B cell (primary cell): ENCODE measurements at regions not wholly inside any gene's neighbourhood (a gene's known extent, or its start where the extent isn't known, plus 50 kb on each side); places are given as distances from the start of the nearest gene placed in this dataset.

Experiments
- ATAC-seq: fragments of 200-7000 bp; cut with Tn5 transposase; one replicate; pipeline ENCODE4 v1.10.0; 2021; ENCODE audit warnings: low read depth, mild to moderate bottlenecking, moderate number of reproducible peaks, moderate library complexity
- CTCF ChIA-PET: fragments of 350-600 bp; sonication (Branson Sonifier 250); formaldehyde crosslinking; loops from one replicate; lab custom pipeline; 2021; ENCODE audit warnings: antibody characterized with exemption, inconsistent platforms; lab: Charles Lee
- POLR2A ChIA-PET: fragments of 350-600 bp; sonication (Branson Sonifier 250); formaldehyde crosslinking; loops from one replicate; lab custom pipeline; 2021; ENCODE audit warnings: antibody characterized with exemption; lab: Charles Lee
- DNase-seq: peaks from one replicate; pipeline ENCODE4 v3.0.0; 2013
- H2AFZ ChIP-seq: 2 replicates; pipeline ENCODE4 v1.6.1; 2012; ENCODE audit warnings: mild to moderate bottlenecking, low read depth, low read length; ENCODE audit not compliant: insufficient read depth, poor library complexity, severe bottlenecking
- H3K27ac ChIP-seq, 2 donors: 1 replicate in 1 of 2; 2 replicates in 1 of 2; pipeline ENCODE4 v1.5.1; 2012 to 2013; ENCODE audit warnings: low read length in 2 of 2, mild to moderate bottlenecking in 2 of 2, moderate library complexity in 1 of 2
- H3K27me3 ChIP-seq, 4 experiments: fragments of 200-600 bp in 1 of 4; sonication (generic) in 1 of 4; replicated peaks in 1 of 4; 1 replicate in 2 of 4; 2 replicates in 2 of 4; pipeline versions ENCODE4 v1.6.1 to v1.7.0; 2013 to 2016; ENCODE audit warnings: low read length in 3 of 4, mild to moderate bottlenecking in 2 of 4, mixed read lengths in 1 of 4, moderate library complexity in 1 of 4; ENCODE audit not compliant: insufficient read depth in 4 of 4, control insufficient read depth in 3 of 4; ENCODE audit errors: control extremely low read depth in 1 of 4
- H3K36me3 ChIP-seq, 2 experiments: replicated peaks in 1 of 2; 1 replicate in 1 of 2; 2 replicates in 1 of 2; pipeline versions ENCODE4 v1.6.1 to v1.7.1; 2013; ENCODE audit warnings: low read length in 1 of 2; ENCODE audit not compliant: insufficient read depth in 2 of 2, control insufficient read depth in 1 of 2; ENCODE audit errors: control extremely low read depth in 1 of 2, extremely low read depth in 1 of 2
- H3K4me1 ChIP-seq, 2 donors: fragments of 200-600 bp in 1 of 2; sonication (generic) in 1 of 2; 1 replicate in 1 of 2; 2 replicates in 1 of 2; pipeline versions ENCODE4 v1.5.1 to v1.6.1; 2013 to 2017; ENCODE audit warnings: low read length in 2 of 2; ENCODE audit not compliant: control insufficient read depth in 2 of 2, insufficient read depth in 2 of 2
- H3K4me2 ChIP-seq: replicated peaks from 2 replicates; pipeline ENCODE3; 2012; ENCODE audit warnings: mild to moderate bottlenecking, low read depth, low read length; ENCODE audit not compliant: poor library complexity, severe bottlenecking
- H3K4me3 ChIP-seq, 5 experiments: fragments of 200-600 bp in 1 of 5; sonication (generic) in 1 of 5; 1 replicate in 3 of 5; 2 replicates in 2 of 5; pipeline versions ENCODE4 v1.5.1 to v1.7.0; 2011 to 2016; ENCODE audit warnings: low read length in 4 of 5, mild to moderate bottlenecking in 4 of 5, low read depth in 2 of 5, control low read depth in 1 of 5, moderate library complexity in 1 of 5; ENCODE audit not compliant: insufficient read depth in 1 of 5; ENCODE audit errors: control extremely low read depth in 1 of 5, extremely low read depth in 1 of 5
- H3K79me2 ChIP-seq: fragments of 200-600 bp; sonication (generic); one replicate; pipeline ENCODE4 v1.6.0; 2016; ENCODE audit warnings: low read length; ENCODE audit not compliant: control insufficient read depth, insufficient read depth
- H3K9ac ChIP-seq: fragments of 200-600 bp; sonication (generic); 2 replicates; pipeline ENCODE4 v1.6.1; 2017; ENCODE audit warnings: mild to moderate bottlenecking, low read length, moderate library complexity
- H3K9me3 ChIP-seq, 3 donors: one replicate each; pipeline versions ENCODE4 v1.6.1 to v1.7.1; 2013; ENCODE audit warnings: low read length in 2 of 3; ENCODE audit not compliant: control insufficient read depth in 2 of 3, insufficient read depth in 1 of 3; ENCODE audit errors: control extremely low read depth in 1 of 3
- H4K20me1 ChIP-seq: 2 replicates; pipeline ENCODE4 v1.6.0; 2012; ENCODE audit warnings: mild to moderate bottlenecking, low read length; ENCODE audit not compliant: insufficient read depth, control insufficient read depth, poor library complexity, severe bottlenecking
- H3K27ac Mint-ChIP-seq: one replicate; pipeline ENCODE4 v1.8.0; 2021; ENCODE audit warnings: mixed read lengths
- H3K27me3 Mint-ChIP-seq: one replicate; pipeline ENCODE4 v1.8.0; 2021; ENCODE audit warnings: mixed read lengths
- H3K4me1 Mint-ChIP-seq: one replicate; pipeline ENCODE4 v1.8.0; 2021; ENCODE audit warnings: mixed read lengths
- H3K4me3 Mint-ChIP-seq: one replicate; pipeline ENCODE4 v1.8.0; 2021; ENCODE audit warnings: mixed read lengths
- H3K9me3 Mint-ChIP-seq: one replicate; pipeline ENCODE4 v1.8.0; 2022; ENCODE audit warnings: mixed read lengths; ENCODE audit not compliant: insufficient read depth
- CTCF ChIP-seq: fragments of 200-600 bp; IDR thresholded peaks from one replicate; pipeline ENCODE4 v1.8.0; 2022; ENCODE audit warnings: antibody characterized with exemption, mild to moderate bottlenecking
- EZH2 ChIP-seq: IDR thresholded peaks from 2 replicates; pipeline ENCODE4 v1.6.1; 2012; ENCODE audit warnings: borderline replicate concordance, low read depth, mild to moderate bottlenecking, moderate library complexity, low read length; ENCODE audit not compliant: insufficient read depth, poor library complexity, severe bottlenecking
- WGBS: methylation state at CpG from one replicate; pipeline ENCODE4 v1.1.5; 2013; ENCODE audit warnings: missing lambda C conversion rate; ENCODE audit not compliant: insufficient coverage; 5-methylcytosine and 5-hydroxymethylcytosine counted together
- intact Hi-C: fragments of 100-400 bp; cut with micrococcal nuclease; formaldehyde crosslinking; loops from one replicate; pipeline ENCODE4 v1.10.0; 2022

GRCh38 chr5:155982354-155982753 lies 344.6 kb upstream of the SGCD start:
- intact Hi-C loops, result no loop called here
- H3K9me3 Mint-ChIP-seq, result no peaks in the 10 kb centered on the region
- Histone ChIP-seq H3K4me3 (no peak overlapping the region), H3K9ac (no peak overlapping the region), H3K4me1 (no peaks in the 10 kb centered on the region), H3K36me3 (no peaks in the 10 kb centered on the region), H2AFZ (no peak overlapping the region), H3K9me3 (no peaks in the 10 kb centered on the region), H3K79me2 (no peaks in the 10 kb centered on the region), H3K27me3 (no peaks in the 10 kb centered on the region), H3K27ac (no peak overlapping the region), H3K4me2 (no peak overlapping the region), H4K20me1 (no peaks in the 10 kb centered on the region)
- no peak for TF ChIP-seq CTCF
- TF ChIP-seq EZH2, result no peak
- 55% methylated on average over 2 of the region's 3 CpGs for WGBS
- no peak for DNase-seq
- no peak overlapping the region for H3K27ac Mint-ChIP-seq
- H3K4me1 Mint-ChIP-seq, result no peaks in the 10 kb centered on the region
- CTCF ChIA-PET, result no interaction called here
- no peak overlapping the region for H3K4me3 Mint-ChIP-seq
- H3K27me3 Mint-ChIP-seq, result no peaks in the 10 kb centered on the region
- POLR2A ChIA-PET, result no interaction called here
- no peak for ATAC-seq

DNA sequence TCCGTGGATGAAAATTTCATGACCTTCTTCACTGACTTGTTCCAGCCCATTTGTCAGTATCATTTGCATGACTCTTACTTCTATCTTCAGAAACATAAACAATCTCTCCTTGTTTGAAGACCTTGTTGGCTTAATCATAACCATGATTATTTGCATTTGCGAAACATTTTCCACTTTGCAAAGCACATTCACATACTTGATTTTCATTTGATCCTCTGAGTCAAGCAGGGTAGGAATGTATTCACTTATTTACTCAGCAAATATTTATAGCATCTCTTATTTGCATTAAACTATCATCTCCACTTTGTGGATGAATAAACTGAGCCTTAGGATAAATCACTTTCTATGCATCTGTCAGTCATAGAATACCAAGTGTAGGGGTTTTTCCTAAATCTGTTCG lies 343.0 kb upstream of the SGCD start:
- 88% methylated on average over 1 of the region's 3 CpGs for WGBS
- no peaks in the 10 kb centered on the region for H3K27me3 ChIP-seq
- intact Hi-C loops, result no loop called here
- H3K27ac Mint-ChIP-seq, result no peak overlapping the region
- no peak overlapping the region for H3K27ac ChIP-seq
- CTCF ChIA-PET, result no interaction called here
- no peak overlapping the region for H3K9ac ChIP-seq
- H3K36me3 ChIP-seq, result no peaks in the 10 kb centered on the region
- POLR2A ChIA-PET, result no interaction called here
- H3K4me3 ChIP-seq, result no peak overlapping the region
- no peaks in the 10 kb centered on the region for H3K9me3 ChIP-seq
- no peak for ATAC-seq
- H3K79me2 ChIP-seq, result no peaks in the 10 kb centered on the region
- H4K20me1 ChIP-seq, result no peaks in the 10 kb centered on the region
- no peaks in the 10 kb centered on the region for H3K27me3 Mint-ChIP-seq
- TF ChIP-seq CTCF (no peak), EZH2 (no peak)
- H3K4me1 Mint-ChIP-seq, result no peaks in the 10 kb centered on the region
- H3K4me1 ChIP-seq, result no peaks in the 10 kb centered on the region
- no peak overlapping the region for H3K4me2 ChIP-seq
- H3K4me3 Mint-ChIP-seq, result no peak overlapping the region
- no peak overlapping the region for H2AFZ ChIP-seq
- DNase-seq, result no peak
- no peaks in the 10 kb centered on the region for H3K9me3 Mint-ChIP-seq
